GM18858 (cell line): ENCODE measurements at regions not wholly inside any gene's neighbourhood (a gene's known extent, or its start where the extent isn't known, plus 50 kb on each side); places are given as distances from the start of the nearest gene placed in this dataset.

Experiments used
- ATAC-seq: cut with Tn5 transposase; IDR thresholded peaks from one replicate; pipeline ENCODE4 v1.9.1; 2021; ENCODE audit not compliant: unreplicated experiment

DNA sequence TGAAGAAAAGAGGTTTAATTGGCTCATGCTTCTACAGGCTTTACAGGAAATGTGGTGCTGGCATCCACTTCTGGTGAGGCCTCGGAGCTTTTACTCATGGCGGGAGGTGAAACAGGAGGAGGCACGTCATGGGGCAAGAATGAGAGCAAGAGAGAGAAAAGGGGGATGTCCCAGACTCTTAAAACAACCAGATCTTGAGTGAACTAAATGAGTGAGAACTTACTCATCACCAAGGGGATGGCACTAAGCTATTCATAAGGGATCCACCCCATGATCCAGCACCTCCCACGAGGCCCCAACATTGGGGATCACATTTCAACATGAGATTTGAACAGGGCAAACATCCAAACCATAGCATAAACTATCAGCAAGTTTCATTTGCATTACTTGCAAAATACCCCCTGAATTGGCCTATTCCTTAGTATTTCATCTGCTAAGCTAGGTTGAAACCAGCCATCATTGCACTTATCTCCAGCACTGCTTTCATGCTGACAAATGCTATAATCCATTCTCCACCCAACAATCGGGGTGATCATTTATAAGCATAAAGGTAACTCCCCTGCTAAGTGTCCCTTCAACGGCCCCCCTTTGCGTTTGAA, 179.0 kb downstream of the NOC3L start:
- ATAC-seq: no peak

DNA sequence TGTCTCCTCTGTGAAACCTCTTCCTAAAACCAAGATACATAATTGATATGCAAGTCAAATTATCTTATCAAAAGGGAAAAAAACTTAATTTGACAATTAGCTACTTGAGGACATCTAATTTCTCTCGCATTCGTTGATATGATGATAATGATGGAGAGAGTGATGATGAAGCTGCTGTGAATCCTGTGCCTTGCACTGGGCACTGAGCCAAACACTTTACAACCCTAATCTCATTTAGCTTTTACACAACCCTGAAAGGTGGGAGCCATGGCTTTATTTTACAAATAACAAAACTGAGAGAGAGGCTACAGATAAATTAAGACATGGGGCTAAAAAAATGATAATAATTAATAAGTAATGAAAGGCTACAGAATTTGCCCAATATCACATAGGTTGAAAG, 176.0 kb downstream of the NOC3L start:
- ATAC-seq: no peak

DNA sequence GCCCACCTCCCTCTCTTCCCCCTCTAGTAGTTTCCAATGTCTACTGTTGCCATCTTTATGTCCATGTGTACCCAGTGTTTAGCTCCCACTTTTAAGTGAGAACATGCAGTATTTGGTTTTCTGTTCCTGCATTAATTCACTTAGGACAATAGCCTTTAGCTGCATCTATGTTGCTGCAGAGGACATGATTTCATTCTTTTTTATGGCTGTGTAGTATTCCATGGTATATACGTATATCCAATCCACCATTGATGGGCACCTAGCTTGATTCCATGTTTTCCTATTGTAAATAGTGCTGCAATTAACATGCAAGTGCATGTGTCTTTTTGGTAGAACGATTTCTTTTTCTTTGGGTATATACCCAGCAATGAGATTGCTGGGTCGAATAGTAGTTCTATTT, 170.4 kb downstream of the NOC3L start:
- ATAC-seq: no peak

- ATAC-seq: no peak
These were observed 169.8 kb downstream of the NOC3L start for GRCh38 chr10:94192974-94193373.

DNA sequence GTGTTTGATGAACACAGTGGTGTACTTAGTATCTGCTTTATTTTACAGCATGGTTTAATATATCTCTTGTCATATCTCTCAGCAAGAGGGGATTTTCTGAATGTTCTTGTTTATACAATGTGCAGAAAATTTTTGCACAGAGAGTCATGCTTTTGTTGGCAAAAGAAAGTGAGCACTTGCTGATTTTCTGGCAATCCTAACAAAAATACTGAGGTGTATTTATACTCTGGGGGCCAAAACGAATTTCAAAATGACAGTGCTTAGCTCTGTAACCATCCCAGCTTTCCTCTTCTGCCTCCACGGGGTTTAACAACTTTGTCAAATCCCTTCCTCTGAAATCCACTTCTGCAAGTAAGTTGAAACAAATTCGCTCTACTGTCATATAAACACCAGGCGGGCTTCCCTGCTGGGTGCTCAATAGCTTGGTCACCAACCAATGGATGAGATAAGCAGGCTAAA, 169.2 kb downstream of the NOC3L start:
- ATAC-seq: no peak

- ATAC-seq: no peak
These were observed 168.5 kb downstream of the NOC3L start for GRCh38 chr10:94194256-94194655.

DNA sequence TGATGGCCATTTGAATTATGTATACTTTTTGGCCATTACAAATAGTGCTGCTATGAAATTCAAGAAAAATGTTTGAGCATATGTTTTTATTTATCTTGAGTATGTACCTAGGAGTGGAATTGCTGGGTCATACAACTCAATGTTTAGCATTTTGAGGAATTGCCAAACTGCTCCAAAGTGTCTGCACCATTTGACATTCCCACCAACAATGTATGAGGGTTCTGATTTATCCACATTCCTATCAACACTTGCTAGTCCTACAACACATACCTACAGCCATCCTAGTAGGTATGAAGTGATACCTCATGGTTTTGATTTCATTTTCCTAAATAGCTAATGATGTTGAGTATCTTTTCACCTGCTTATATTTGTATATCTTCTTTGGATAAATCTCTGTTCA, 165.5 kb downstream of the NOC3L start:
- no peak for ATAC-seq

DNA sequence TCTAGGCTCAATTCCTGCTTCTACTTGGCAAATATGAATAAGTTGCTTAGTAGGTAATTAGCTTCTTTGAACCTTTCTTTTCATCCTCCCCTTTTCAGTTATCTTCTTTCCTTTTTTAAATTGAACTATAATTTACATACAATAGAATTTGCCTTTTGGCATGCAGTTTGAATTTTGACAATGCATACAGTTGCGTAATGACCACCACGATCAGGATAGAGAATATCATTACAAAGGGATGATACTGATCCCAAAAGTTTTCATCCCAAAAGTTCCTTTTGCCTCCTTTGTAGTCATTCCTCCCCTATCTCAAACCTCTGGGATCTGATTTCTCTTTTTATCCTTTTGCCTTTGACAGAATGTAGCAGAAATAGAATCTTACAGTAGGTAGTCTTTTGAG, 164.4 kb downstream of the NOC3L start:
- no peak for ATAC-seq

DNA sequence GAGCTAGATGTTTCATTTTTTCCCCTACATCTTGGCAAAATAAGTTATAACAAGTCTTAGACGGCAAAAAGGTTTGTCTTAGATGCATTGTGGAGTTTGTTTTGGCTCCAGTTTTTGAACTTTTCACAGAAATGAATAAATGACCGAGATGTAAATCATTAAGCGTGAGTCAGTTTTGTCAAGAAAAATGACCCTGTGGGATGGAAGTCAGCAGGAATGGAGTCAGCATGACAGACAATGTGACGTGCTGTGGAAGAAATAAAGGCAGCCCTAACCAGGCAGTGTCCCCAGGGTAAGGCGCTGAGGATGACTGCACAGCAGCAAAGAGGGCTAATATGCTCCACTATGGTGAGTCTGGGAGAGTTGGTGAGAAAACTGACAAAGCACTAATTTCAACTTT, 163.2 kb downstream of the NOC3L start:
- no peak for ATAC-seq

GRCh38 chr10:94200146-94200837, 162.4 kb downstream of the NOC3L start:
- ATAC-seq: no peak

- ATAC-seq: no peak
These were observed 157.3 kb downstream of the NOC3L start for GRCh38 chr10:94205396-94205831.

GRCh38 chr10:94206176-94206575, 156.6 kb downstream of the NOC3L start:
- no peak for ATAC-seq

DNA sequence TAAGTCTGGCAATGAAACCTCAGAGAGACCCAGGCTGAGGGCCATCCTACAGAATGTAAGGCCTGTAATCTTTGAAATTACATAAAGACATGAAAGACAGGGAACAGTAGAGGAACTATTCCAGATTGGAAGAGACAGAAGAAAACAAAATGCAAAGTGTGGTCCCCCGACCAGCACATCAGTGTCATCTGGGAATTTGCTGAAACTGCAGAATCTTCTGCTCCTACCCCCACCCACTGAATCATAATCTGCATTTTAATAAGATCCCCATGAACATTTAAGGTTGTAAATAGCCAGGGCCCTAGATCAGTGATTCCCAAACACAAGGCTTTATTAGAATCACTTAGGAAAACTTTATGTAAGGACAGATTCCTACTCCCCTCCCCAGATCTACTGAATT, 154.4 kb downstream of the NOC3L start:
- ATAC-seq: no peak

- no peak for ATAC-seq
These were observed 152.1 kb downstream of the NOC3L start for GRCh38 chr10:94210440-94211168.

- ATAC-seq: no peak
These were observed 151.6 kb downstream of the NOC3L start for GRCh38 chr10:94211169-94211510.

- ATAC-seq: no peak
These were observed 149.7 kb downstream of the NOC3L start for GRCh38 chr10:94213001-94213530.

- ATAC-seq: no peak
These were observed 148.8 kb downstream of the NOC3L start for GRCh38 chr10:94213980-94214379.

DNA sequence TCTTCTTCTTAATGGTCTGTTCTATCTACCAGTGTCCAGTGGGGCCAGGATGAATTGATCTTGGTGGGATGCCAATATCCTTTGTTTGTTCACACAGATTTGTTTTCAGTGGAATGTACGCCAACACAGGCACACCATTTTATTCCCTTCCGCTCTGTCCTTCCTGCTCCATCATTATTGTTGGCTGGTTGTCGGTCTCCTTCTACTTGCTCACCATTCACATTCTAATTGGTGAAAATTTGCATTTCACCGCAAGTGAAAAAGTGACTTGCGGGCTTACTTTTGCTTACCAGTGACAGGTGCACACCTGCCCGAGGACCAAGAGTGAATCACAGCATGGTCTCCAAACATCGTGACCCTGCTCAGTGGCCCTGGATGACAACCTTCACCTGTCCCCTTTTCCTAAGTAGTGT, 148.3 kb downstream of the NOC3L start:
- ATAC-seq: no peak

DNA sequence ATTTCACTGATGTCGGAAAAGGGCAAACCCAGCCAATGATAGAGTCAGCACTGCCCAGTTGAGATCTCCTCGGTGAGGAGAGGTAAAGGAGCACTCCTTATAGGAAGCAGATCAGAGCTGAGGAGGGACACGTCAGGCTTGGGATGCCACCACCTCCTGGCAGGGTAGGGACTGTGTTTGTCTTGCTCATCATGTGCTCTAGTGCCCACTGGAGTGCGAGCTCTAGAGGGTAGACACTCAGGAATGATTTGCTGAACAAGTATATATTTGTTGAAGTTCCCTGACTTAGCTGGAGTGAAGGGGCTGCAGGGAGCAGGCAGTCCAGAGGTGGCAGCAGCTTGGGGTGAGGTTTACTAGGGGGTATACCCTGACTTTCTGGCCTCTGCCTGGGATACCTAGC, 146.5 kb downstream of the NOC3L start:
- ATAC-seq: no peak

DNA sequence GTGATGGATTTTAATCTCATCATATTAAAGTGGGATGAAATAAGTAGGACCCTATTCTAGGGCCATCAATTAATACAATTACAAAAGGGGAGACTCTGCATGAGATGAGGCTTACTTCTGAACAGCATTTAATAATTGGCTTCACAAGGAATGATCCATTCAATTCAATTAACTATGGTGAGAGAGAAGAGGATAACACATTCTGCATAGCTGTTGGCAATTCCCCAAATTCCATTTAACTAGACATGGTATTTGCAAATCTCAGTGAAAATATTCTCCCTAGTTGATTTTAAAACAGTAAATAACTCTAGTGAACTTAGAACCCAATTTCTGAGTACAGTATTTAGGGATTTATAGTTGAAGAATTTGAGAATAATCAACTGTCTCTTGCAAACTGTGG, 145.3 kb downstream of the NOC3L start:
- no peak for ATAC-seq

DNA sequence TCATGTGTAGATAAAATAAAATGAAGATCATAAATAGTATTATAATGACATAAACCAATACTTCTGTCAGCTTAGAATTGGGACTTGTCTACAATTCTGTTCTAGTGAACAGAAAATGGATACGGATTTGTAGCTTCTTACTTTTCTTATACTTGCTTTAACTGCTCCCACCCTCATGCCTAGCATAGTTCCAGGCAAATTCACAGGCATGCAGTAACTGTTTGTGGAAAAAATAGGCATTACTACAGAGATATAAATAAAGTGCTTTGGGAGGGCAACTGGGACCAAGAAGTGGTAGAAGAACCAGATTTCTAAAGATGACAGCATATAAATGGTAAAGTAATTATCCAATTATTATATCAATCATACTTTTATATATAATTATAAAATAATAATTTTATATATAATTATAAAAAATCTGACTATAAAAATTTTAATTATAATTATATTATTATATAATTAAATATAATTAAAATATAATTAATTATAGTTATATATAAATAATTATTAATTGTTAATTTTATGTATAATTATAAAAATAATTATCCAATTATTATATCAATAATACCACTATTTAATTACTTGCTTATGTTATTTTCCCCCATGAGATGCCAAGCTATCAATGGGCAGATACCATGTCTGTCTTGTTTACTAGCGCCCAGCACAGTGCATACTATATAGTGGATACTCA, 144.1 kb downstream of the NOC3L start:
- no peak for ATAC-seq
